ENCODE measurements at regions not wholly inside any gene's neighbourhood (a gene's known extent, or its start where the extent isn't known, plus 50 kb on each side); places are given as distances from the start of the nearest gene placed in this dataset.

DNA sequence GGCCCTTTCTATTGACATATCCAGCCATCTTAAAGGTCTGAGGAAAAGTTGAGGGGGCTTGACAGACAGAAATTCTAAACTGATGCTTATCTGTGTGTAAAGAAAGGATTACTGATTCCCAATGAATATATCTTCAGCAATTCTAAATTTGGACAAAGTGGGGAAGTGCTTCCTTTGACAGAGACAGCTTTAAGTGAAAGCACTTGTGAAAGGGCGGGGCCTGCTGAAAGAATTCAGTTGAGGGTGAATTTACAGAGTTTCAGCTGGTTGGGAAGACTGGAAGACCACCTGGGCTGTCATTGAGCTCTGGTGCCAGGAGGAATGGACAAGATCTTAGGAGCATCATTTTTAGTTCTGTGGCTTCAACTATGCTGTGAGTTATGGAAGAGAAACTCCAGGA is 412.5 kb upstream of the OR4E1 start:
- intact Hi-C loops (cut with micrococcal nuclease): no loop called here
- TF ChIP-seq JUND (IDR thresholded peaks at IDR 0.05) (no peak), RAD21 (IDR thresholded peaks at IDR 0.05; ENCODE audit: low read depth) (no peak)
- TF ChIP-seq, protein P1, sequence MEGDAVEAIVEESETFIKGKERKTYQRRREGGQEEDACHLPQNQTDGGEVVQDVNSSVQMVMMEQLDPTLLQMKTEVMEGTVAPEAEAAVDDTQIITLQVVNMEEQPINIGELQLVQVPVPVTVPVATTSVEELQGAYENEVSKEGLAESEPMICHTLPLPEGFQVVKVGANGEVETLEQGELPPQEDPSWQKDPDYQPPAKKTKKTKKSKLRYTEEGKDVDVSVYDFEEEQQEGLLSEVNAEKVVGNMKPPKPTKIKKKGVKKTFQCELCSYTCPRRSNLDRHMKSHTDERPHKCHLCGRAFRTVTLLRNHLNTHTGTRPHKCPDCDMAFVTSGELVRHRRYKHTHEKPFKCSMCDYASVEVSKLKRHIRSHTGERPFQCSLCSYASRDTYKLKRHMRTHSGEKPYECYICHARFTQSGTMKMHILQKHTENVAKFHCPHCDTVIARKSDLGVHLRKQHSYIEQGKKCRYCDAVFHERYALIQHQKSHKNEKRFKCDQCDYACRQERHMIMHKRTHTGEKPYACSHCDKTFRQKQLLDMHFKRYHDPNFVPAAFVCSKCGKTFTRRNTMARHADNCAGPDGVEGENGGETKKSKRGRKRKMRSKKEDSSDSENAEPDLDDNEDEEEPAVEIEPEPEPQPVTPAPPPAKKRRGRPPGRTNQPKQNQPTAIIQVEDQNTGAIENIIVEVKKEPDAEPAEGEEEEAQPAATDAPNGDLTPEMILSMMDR (IDR thresholded peaks at IDR 0.05 in 2 of 3, conservative IDR thresholded peaks at IDR 0.05 in 1 of 3; ENCODE audit: borderline replicate concordance in 1 of 3, insufficient read depth in 1 of 3, low read depth in 2 of 3, low read length in 2 of 3): no peak
- TF ChIP-seq, protein P2, sequence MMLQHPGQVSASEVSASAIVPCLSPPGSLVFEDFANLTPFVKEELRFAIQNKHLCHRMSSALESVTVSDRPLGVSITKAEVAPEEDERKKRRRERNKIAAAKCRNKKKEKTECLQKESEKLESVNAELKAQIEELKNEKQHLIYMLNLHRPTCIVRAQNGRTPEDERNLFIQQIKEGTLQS (IDR thresholded peaks at IDR 0.05): no peak

DNA sequence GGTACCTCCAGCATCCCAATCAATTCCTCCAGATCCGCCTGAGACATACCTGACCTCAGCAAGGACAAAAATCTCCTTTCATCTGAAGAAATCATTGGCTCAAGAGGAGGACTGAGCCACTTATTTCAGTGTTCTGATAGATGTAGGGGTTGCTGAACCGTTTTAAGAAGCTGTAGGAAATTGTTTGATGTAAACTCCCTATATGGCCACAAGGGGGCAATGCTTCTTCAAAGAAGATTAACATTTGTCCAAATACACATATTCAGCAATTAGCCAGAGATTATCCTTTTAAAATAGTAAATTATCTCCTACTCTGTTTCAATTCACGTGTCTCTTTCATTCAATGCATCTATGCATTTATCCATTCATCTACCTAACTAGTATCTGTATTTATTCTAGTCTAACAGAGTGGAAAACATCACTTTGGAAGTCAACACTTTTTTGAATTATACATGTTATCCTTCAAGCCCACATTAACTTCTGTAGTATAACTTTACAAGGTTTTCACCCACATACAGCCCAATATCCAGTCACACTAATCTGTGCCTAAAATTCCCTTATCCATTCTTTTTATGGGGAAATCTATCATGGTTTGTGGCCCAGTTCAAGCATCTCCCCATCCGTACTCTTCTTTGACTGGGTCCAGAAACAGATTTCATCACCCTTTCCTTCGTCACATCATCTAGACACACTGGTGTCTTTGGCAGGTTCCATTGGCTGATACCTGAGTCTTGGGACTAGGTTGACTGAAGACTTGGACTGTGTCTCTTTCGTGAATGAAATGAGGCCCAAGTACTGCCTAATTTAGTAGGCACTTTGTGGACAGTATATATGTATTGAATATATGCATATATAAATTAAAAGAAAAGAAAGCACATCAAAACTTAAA is 411.0 kb upstream of the OR4E1 start:
- ATAC-seq: peak; percentile 55; the same call in 1 of the 2 replicates
- no TSS peak for BruUV-seq (replicated peaks)
- TF ChIP-seq, protein P3, sequence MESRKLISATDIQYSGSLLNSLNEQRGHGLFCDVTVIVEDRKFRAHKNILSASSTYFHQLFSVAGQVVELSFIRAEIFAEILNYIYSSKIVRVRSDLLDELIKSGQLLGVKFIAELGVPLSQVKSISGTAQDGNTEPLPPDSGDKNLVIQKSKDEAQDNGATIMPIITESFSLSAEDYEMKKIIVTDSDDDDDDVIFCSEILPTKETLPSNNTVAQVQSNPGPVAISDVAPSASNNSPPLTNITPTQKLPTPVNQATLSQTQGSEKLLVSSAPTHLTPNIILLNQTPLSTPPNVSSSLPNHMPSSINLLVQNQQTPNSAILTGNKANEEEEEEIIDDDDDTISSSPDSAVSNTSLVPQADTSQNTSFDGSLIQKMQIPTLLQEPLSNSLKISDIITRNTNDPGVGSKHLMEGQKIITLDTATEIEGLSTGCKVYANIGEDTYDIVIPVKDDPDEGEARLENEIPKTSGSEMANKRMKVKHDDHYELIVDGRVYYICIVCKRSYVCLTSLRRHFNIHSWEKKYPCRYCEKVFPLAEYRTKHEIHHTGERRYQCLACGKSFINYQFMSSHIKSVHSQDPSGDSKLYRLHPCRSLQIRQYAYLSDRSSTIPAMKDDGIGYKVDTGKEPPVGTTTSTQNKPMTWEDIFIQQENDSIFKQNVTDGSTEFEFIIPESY (IDR thresholded peaks at IDR 0.05; ENCODE audit: extremely low read depth, insufficient replicate concordance, low read length): no peak
- TF ChIP-seq, protein P1 (IDR thresholded peaks at IDR 0.05 in 2 of 3, conservative IDR thresholded peaks at IDR 0.05 in 1 of 3; ENCODE audit: borderline replicate concordance in 1 of 3, insufficient read depth in 1 of 3, low read depth in 2 of 3, low read length in 2 of 3): peak; percentile 32 to 76 (median 64); a peak in 5 of 6 replicates
- TF ChIP-seq CEBPB (IDR thresholded peaks at IDR 0.05; ENCODE audit: low read depth): no peak

More for the DNA sequence above, 412.5 kb upstream of the OR4E1 start:
- H3K9ac ChIP-seq (ENCODE audit: low read length): no peak overlapping the region
- no peak overlapping the region for H3K4me2 ChIP-seq (ENCODE audit: low read length)
- no peak overlapping the region for H3K4me3 ChIP-seq (replicated peaks in 1 of 2; ENCODE audit: low read depth in 1 of 2, low read length in 2 of 2)
- ATAC-seq (no peak), DNase-seq (ENCODE audit: low read depth, low spot score) (no peak)
- no peaks in the 10 kb centered on the region for H3K9me2 ChIP-seq (ENCODE audit: insufficient read depth)
- H3K27me3 ChIP-seq (ENCODE audit: insufficient read depth, low read length): no peaks in the 10 kb centered on the region
- no peak overlapping the region for H2AFZ ChIP-seq (ENCODE audit: low read depth, low read length, poor library complexity, severe bottlenecking)
- no peak overlapping the region for H3K27ac ChIP-seq (ENCODE audit: low read depth, low read length)
- ChIA-PET RAD21 (ENCODE audit: low non-redundant PET in 1 of 2, low total read pairs in 2 of 2, uncharacterized antibody in 2 of 2, unreplicated experiment in 2 of 2) (no interaction called here), CTCF (interaction anchor here (0.9 kb wide), 1 partner anchor 14 kb away, joined by 3 read pairs; no protein-coding TSS in a partner anchor), POLR2A (no interaction called here)
- BruUV-seq (replicated peaks): no TSS peak
- H3K36me3 ChIP-seq (ENCODE audit: control insufficient read depth in 1 of 2, insufficient read depth in 2 of 2, low read length in 2 of 2): no peaks in the 10 kb centered on the region
- no peaks in the 10 kb centered on the region for H3K79me2 ChIP-seq (ENCODE audit: insufficient read depth, low read length)
- no peaks in the 10 kb centered on the region for H3K9me3 ChIP-seq (ENCODE audit: control insufficient read depth in 1 of 2, insufficient read depth in 1 of 2, low read depth in 1 of 2, low read length in 2 of 2)
- no peaks in the 10 kb centered on the region for H3K4me1 ChIP-seq (ENCODE audit: control insufficient read depth in 1 of 2, insufficient read depth in 2 of 2, low read length in 2 of 2)
- H4K20me1 ChIP-seq (ENCODE audit: insufficient read depth): no peaks in the 10 kb centered on the region

More for the DNA sequence above, 411.0 kb upstream of the OR4E1 start:
- DNase-seq (ENCODE audit: low read depth, low spot score): peak; percentile 49
- peaks cover 5% of the 10 kb centered on the region for H3K27me3 ChIP-seq (ENCODE audit: insufficient read depth, low read length)
- H3K4me2 ChIP-seq (ENCODE audit: low read length): no peak overlapping the region
- CTCF ChIA-PET: interaction anchor here (0.6 to 1.5 kb wide), 13 partner anchors 9 to 38 kb away, joined by 3 to 14 read pairs (median 3); no protein-coding TSS in a partner anchor
- no peaks in the 10 kb centered on the region for H3K36me3 ChIP-seq (ENCODE audit: control insufficient read depth in 1 of 2, insufficient read depth in 2 of 2, low read length in 2 of 2)
- H3K9me2 ChIP-seq (ENCODE audit: insufficient read depth): no peaks in the 10 kb centered on the region
- no peak overlapping the region for H3K9ac ChIP-seq (ENCODE audit: low read length)
- H3K4me1 ChIP-seq (ENCODE audit: control insufficient read depth in 1 of 2, insufficient read depth in 2 of 2, low read length in 2 of 2): no peaks in the 10 kb centered on the region
- intact Hi-C loops (cut with micrococcal nuclease): no loop called here
- POLR2A ChIA-PET: no interaction called here
- RAD21 ChIA-PET (ENCODE audit: low non-redundant PET in 1 of 2, low total read pairs in 2 of 2, uncharacterized antibody in 2 of 2, unreplicated experiment in 2 of 2): interaction anchor here in 1 of 2 experiments (1.0 kb wide), 1 partner anchor 16 kb away, joined by 4 read pairs; no protein-coding TSS in a partner anchor
- no peaks in the 10 kb centered on the region for H4K20me1 ChIP-seq (ENCODE audit: insufficient read depth)
- no peaks in the 10 kb centered on the region for H3K9me3 ChIP-seq (ENCODE audit: control insufficient read depth in 1 of 2, insufficient read depth in 1 of 2, low read depth in 1 of 2, low read length in 2 of 2)
- no peak overlapping the region for H3K27ac ChIP-seq (ENCODE audit: low read depth, low read length)
- H3K79me2 ChIP-seq (ENCODE audit: insufficient read depth, low read length): no peaks in the 10 kb centered on the region
- no peak overlapping the region for H2AFZ ChIP-seq (ENCODE audit: low read depth, low read length, poor library complexity, severe bottlenecking)
- no peak overlapping the region for H3K4me3 ChIP-seq (replicated peaks in 1 of 2; ENCODE audit: low read depth in 1 of 2, low read length in 2 of 2)
